Progenitor cell of endocrine pancreas (in vitro differentiated cells): ENCODE measurements at regions not wholly inside any gene's neighbourhood (a gene's known extent, or its start where the extent isn't known, plus 50 kb on each side); places are given as distances from the start of the nearest gene placed in this dataset.

Source experiments
- DNase-seq: peaks from one replicate; pipeline ENCODE4 v3.0.0; 2021; ENCODE audit warnings: low spot score; ENCODE audit not compliant: unreplicated experiment
- H3K27ac Mint-ChIP-seq: 2 replicates; pipeline ENCODE4 v1.8.0; 2021; ENCODE audit warnings: mild to moderate bottlenecking, moderate library complexity, mixed read lengths
- H3K27me3 Mint-ChIP-seq: 2 replicates; pipeline ENCODE4 v1.8.0; 2021; ENCODE audit warnings: mixed read lengths
- H3K36me3 Mint-ChIP-seq: 2 replicates; pipeline ENCODE4 v1.8.0; 2022; ENCODE audit warnings: mixed read lengths; ENCODE audit not compliant: insufficient read depth
- H3K4me1 Mint-ChIP-seq: 2 replicates; pipeline ENCODE4 v1.8.0; 2021; ENCODE audit warnings: low read depth, mixed read lengths
- H3K4me3 Mint-ChIP-seq: 2 replicates; pipeline ENCODE4 v1.8.0; 2021; ENCODE audit warnings: low read depth, mild to moderate bottlenecking, moderate library complexity, mixed read lengths
- H3K9me3 Mint-ChIP-seq: 2 replicates; pipeline ENCODE4 v1.8.0; 2021; ENCODE audit warnings: low read depth, mixed read lengths
- TF ChIP-seq, protein P1 (sequence below): fragments of 200-600 bp; sonication (generic); IDR thresholded peaks from one replicate; pipeline ENCODE4 v1.5.0; 2021; ENCODE audit warnings: antibody characterized with exemption, mild to moderate bottlenecking; ENCODE audit not compliant: unreplicated experiment

DNA sequence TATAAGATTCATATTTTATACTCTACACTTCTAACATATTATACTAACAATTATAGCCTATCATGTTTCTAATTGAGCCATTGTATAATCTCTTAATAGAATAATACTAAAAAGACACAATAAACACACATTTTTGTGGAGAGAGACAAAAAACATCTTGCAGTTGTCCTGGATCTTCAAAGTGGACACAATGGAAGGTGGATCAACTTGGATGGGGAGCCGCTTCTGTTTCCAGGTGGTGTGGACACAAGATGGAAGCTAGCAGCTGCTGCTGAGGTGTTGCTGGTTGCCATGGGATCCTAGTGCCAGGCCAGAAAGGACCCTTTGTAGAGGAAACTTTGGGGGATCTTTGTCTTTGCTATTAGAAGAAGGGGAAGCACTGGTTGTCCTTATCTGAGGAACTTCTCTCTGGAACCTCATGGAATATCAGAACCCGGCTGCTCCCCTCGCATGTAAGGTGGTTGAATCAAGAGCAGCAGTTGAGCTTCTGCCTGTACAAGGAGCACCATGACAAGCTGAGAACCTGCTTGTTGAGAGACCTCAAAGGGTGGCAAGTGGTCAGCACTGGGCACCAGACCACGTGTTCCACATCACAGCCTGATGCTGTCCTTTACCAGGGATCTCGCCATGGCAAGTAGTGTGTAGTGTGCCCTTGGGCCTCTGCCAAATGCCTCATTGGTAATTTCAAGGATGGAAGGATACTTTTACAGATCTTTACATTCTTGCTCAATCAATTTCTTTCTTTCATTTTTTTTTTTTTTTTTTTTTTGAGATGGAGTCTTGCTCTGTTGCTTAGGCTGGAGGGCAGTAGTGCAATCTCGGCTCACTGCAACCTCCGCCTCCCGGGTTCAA is 232.2 kb downstream of the MYCN start:
- H3K27ac Mint-ChIP-seq, result no peak overlapping the region
- no peaks in the 10 kb centered on the region for H3K36me3 Mint-ChIP-seq
- no peak for DNase-seq
- no peak overlapping the region for H3K4me3 Mint-ChIP-seq
- peaks cover 3% of the 10 kb centered on the region for H3K27me3 Mint-ChIP-seq
- H3K9me3 Mint-ChIP-seq, result peaks cover 4% of the 10 kb centered on the region
- TF ChIP-seq, protein P1, sequence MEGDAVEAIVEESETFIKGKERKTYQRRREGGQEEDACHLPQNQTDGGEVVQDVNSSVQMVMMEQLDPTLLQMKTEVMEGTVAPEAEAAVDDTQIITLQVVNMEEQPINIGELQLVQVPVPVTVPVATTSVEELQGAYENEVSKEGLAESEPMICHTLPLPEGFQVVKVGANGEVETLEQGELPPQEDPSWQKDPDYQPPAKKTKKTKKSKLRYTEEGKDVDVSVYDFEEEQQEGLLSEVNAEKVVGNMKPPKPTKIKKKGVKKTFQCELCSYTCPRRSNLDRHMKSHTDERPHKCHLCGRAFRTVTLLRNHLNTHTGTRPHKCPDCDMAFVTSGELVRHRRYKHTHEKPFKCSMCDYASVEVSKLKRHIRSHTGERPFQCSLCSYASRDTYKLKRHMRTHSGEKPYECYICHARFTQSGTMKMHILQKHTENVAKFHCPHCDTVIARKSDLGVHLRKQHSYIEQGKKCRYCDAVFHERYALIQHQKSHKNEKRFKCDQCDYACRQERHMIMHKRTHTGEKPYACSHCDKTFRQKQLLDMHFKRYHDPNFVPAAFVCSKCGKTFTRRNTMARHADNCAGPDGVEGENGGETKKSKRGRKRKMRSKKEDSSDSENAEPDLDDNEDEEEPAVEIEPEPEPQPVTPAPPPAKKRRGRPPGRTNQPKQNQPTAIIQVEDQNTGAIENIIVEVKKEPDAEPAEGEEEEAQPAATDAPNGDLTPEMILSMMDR, result no peak
- peaks cover 5% of the 10 kb centered on the region for H3K4me1 Mint-ChIP-seq

DNA sequence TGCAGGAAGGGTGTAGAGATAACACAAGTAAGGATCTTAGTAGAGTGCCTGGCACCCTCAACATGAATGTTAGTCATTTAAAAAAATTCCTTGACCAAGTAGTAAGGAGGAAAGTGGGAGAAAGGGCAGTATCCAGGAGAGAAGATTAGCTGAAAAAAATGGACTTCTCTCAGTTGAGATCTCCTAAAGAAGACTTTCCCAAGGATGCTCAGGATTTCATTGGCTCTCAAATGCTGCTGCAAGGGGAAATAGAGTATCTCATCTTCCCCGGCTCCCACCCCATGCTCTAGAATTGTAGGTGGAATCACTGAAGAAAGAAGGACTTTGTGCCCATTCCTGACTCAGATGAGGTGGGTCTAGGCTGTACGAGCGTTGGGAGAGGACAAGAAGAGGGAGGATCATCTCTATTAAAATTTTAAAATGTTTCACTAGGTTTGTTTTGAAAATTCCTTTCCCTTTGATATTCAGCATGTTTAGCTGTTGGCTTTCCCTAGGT is 231.1 kb downstream of the MYCN start:
- DNase-seq, result no peak
- TF ChIP-seq, protein P1, result no peak
- H3K4me1 Mint-ChIP-seq, result peaks cover 14% of the 10 kb centered on the region
- no peak overlapping the region for H3K27ac Mint-ChIP-seq
- no peaks in the 10 kb centered on the region for H3K36me3 Mint-ChIP-seq
- peaks cover 4% of the 10 kb centered on the region for H3K27me3 Mint-ChIP-seq
- no peak overlapping the region for H3K4me3 Mint-ChIP-seq
- peaks cover 4% of the 10 kb centered on the region for H3K9me3 Mint-ChIP-seq

DNA sequence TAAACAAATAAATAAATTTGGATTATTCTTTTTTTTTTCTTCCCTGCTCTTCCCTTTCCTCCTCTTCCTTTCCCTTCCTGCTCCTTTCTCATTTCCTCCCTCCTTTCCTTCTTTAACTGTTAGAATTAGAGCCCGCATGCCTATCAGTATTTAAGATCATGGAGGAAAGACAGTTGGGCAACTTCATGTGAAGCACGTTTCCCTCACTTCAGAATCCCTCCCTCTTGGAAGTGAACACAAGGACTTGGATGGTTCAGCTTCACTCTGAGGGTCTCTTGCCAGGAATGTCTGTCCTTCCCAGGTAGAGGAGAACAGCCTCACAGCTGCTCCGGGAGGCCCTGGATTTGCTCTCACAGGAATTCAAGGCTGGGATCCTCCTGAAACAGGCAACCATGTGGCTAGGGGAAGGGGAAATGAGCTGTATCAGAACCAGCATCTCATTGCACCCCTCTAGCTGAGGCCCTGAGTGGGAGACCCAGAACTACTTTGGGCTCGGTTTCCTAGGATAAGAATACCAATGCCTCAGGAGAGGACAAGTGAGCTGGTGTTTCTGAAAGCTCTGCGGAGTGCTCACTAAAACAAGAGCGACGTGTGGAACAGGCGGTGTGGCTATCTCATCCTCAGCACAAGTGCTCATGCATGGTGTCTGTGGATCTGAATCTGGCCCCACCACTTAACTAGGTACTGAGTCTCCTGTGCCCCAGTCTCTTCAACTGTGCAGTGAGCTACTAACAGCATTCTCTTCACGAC is 230.5 kb downstream of the MYCN start:
- H3K27me3 Mint-ChIP-seq, result peaks cover 4% of the 10 kb centered on the region
- no peaks in the 10 kb centered on the region for H3K36me3 Mint-ChIP-seq
- DNase-seq, result no peak
- TF ChIP-seq, protein P1, result no peak
- H3K4me3 Mint-ChIP-seq, result no peak overlapping the region
- H3K4me1 Mint-ChIP-seq, result peaks cover 17% of the 10 kb centered on the region
- H3K27ac Mint-ChIP-seq, result no peak overlapping the region
- H3K9me3 Mint-ChIP-seq, result peaks cover 4% of the 10 kb centered on the region

DNA sequence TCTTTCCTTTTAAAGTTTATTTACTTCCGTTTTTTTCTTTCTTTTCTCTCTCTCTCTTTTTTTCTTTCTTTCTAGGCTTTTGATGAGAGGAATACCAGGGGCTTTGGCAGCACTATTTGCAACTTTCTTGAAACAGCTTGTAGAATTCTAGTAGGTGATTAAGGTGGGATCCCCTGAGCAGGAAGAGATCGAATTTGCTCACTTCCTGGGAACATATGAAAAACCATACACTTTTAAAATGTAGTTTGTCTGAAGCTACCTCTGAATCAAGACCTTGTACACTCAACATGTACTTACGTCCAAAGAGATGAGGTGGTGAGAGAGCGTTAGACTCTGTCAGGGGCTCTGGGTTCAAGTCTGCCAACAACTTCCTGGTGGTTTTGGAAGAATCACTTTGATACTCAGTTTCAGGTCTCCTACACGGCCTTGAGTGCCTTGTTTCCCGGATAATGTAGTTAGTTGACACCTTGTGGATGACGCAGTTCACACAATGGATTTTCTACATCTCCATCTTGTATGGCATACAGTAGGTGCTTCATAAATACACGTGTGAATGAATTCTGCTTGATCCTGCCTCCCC is 229.1 kb downstream of the MYCN start:
- Mint-ChIP-seq H3K4me1 (peaks cover 19% of the 10 kb centered on the region), H3K4me3 (no peak overlapping the region), H3K9me3 (peaks cover 4% of the 10 kb centered on the region), H3K27ac (no peak overlapping the region), H3K27me3 (peaks cover 10% of the 10 kb centered on the region), H3K36me3 (no peaks in the 10 kb centered on the region)
- TF ChIP-seq, protein P1, result no peak
- no peak for DNase-seq
